K562 (cell line): ENCODE measurements at regions not wholly inside any gene's neighbourhood (a gene's known extent, or its start where the extent isn't known, plus 50 kb on each side); places are given as distances from the start of the nearest gene placed in this dataset.

Source experiments
- ATAC-seq: fragments of 200-7000 bp; cut with Tn5 transposase; 3 replicates; pipeline ENCODE4 v1.9.1; 2020; ENCODE audit warnings: moderate library complexity
- BruUV-seq: library from RNA; stranded (reverse); fragments of 400-500 nt; replicated peaks from 2 replicates; lab custom pipeline; 2021; lab: Mats Ljungman, UMichigan
- CTCF ChIA-PET: fragments of 300-600 bp; formaldehyde crosslinking; extraction: SDS; loops from one replicate; lab custom pipeline; 2021; ENCODE audit warnings: low intra/inter-chr PET ratio; lab: Yijun Ruan, JAX
- POLR2A ChIA-PET: fragments of 300-600, 350-650 bp; sonication (Branson Sonifier 250); formaldehyde crosslinking; extraction: SDS; loops from one replicate; lab custom pipeline; 2021; ENCODE audit warnings: antibody characterized with exemption, inconsistent platforms; lab: Yijun Ruan, JAX
- DNase-seq, 4 experiments: peaks; one replicate each; pipeline versions ENCODE4 v3.0.0 to v3.0.0-alpha.2; 2011 to 2018; ENCODE audit warnings: low spot score in 3 of 4, mixed read lengths in 3 of 4; ENCODE audit errors: extremely low read depth in 1 of 4
- FAIRE-seq: peaks from 2 replicates; lab custom pipeline; 2011; peaks lifted over from hg19 to GRCh38; lab: Jason Lieb, UNC
- H2AFZ ChIP-seq: 2 replicates; pipeline ENCODE4 v1.6.0; 2011; ENCODE audit warnings: low read depth, low read length, control low read depth, inconsistent platforms
- H3K27ac ChIP-seq: fragments of 200-600 bp; 3 replicates; pipeline ENCODE4 v1.8.0; 2011; ENCODE audit warnings: low read depth, mild to moderate bottlenecking, control low read depth, inconsistent platforms, low read length, moderate library complexity, mixed read lengths; ENCODE audit errors: extremely low read depth
- H3K27me3 ChIP-seq, 2 experiments: fragments of 300-600 bp in 1 of 2; 2 replicates in 1 of 2; 3 replicates in 1 of 2; pipeline versions ENCODE4 v1.6.0 to v1.8.0; 2011; ENCODE audit warnings: inconsistent platforms in 2 of 2, low read length in 2 of 2, mild to moderate bottlenecking in 1 of 2, mixed read lengths in 1 of 2, moderate library complexity in 1 of 2; ENCODE audit not compliant: control insufficient read depth in 2 of 2, insufficient read depth in 2 of 2
- H3K36me3 ChIP-seq: fragments of 300-600 bp; 3 replicates; pipeline ENCODE4 v1.8.0; 2011; ENCODE audit warnings: mild to moderate bottlenecking, low read length, inconsistent platforms; ENCODE audit not compliant: control insufficient read depth, insufficient read depth
- H3K4me1 ChIP-seq, 2 experiments: fragments of 200-600 bp in 1 of 2; replicated peaks in 1 of 2; 2 replicates in 1 of 2; 3 replicates in 1 of 2; pipeline versions ENCODE4 v1.5.1 to v1.8.0; 2011; ENCODE audit warnings: inconsistent platforms in 2 of 2, low read length in 2 of 2, mild to moderate bottlenecking in 1 of 2, mixed read lengths in 1 of 2, moderate library complexity in 1 of 2; ENCODE audit not compliant: control insufficient read depth in 2 of 2, insufficient read depth in 2 of 2
- H3K4me2 ChIP-seq: 2 replicates; pipeline ENCODE4 v1.6.1; 2011; ENCODE audit warnings: low read length, control low read depth, inconsistent platforms, mixed read lengths; ENCODE audit not compliant: insufficient read depth
- H3K4me3 ChIP-seq: fragments of 200-600 bp; sonication (generic), shearing (Covaris generic); 2 replicates; pipeline ENCODE4 v1.5.1; 2016; ENCODE audit warnings: control low read depth, inconsistent platforms
- H3K79me2 ChIP-seq: fragments of 200-600 bp; 3 replicates; pipeline ENCODE4 v1.8.0; 2011; ENCODE audit warnings: low read length, inconsistent platforms; ENCODE audit not compliant: control insufficient read depth, insufficient read depth
- H3K9ac ChIP-seq, 2 experiments: 2 replicates each; pipeline versions ENCODE4 v1.6.0 to v1.6.1; 2011; ENCODE audit warnings: low read depth in 2 of 2, low read length in 2 of 2, control low read depth in 1 of 2, inconsistent platforms in 1 of 2, mild to moderate bottlenecking in 1 of 2, mixed read lengths in 1 of 2; ENCODE audit not compliant: insufficient read depth in 1 of 2
- H3K9me1 ChIP-seq: one replicate; pipeline ENCODE4 v1.6.0; 2011; ENCODE audit warnings: inconsistent platforms, mild to moderate bottlenecking, low read length, moderate library complexity; ENCODE audit not compliant: control insufficient read depth, insufficient read depth
- H3K9me3 ChIP-seq: replicated peaks from 2 replicates; pipeline ENCODE4 v1.5.1; 2011; ENCODE audit warnings: low read depth, low read length, inconsistent platforms; ENCODE audit not compliant: control insufficient read depth, insufficient read depth
- H4K20me1 ChIP-seq: replicated peaks from 2 replicates; pipeline ENCODE4 v1.6.1; 2011; ENCODE audit warnings: low read length, inconsistent platforms, mixed read lengths; ENCODE audit not compliant: control insufficient read depth, insufficient read depth
- BACH1 ChIP-seq: fragments of 200-800 bp; sonication (Bioruptor generic); IDR thresholded peaks from 2 replicates; pipeline ENCODE4 v1.6.1; 2016; ENCODE audit warnings: missing genetic modification characterization, missing compliant biosample characterization
- DNMT1 ChIP-seq: fragments of 450-650 bp; IDR thresholded peaks from 2 replicates; pipeline ENCODE4 v1.6.1; 2016; ENCODE audit warnings: antibody characterized with exemption, mild to moderate bottlenecking
- EWSR1 ChIP-seq: fragments of 450-650 bp; IDR thresholded peaks from 2 replicates; pipeline ENCODE4 v1.6.1; 2018; ENCODE audit warnings: borderline replicate concordance, mild to moderate bottlenecking, low read depth, moderate library complexity; ENCODE audit not compliant: partially characterized antibody
- FOXA3 ChIP-seq, 2 experiments: fragments of 450-650 bp in 1 of 2; sonication (generic) in 1 of 2; formaldehyde crosslinking; IDR thresholded peaks in 1 of 2; conservative IDR thresholded peaks in 1 of 2; 2 replicates each; pipeline versions ENCODE4 v1.4.0 to v1.8.0; 2020 to 2022; ENCODE audit warnings: mild to moderate bottlenecking in 2 of 2, missing genetic modification reagents in 1 of 2
- HEY1 ChIP-seq: fragments of 250-450 bp; sonication (Bioruptor Pico); IDR thresholded peaks from 2 replicates; pipeline ENCODE4 v1.5.0; 2020; ENCODE audit warnings: mild to moderate bottlenecking, moderate library complexity, borderline replicate concordance
- HMGN3 ChIP-seq: IDR thresholded peaks from 2 replicates; pipeline ENCODE4 v1.6.1; 2011; ENCODE audit warnings: borderline replicate concordance, low read depth, mild to moderate bottlenecking, mixed read lengths, low read length; ENCODE audit not compliant: insufficient read length; ENCODE audit errors: extremely low read depth
- KDM2B ChIP-seq: fragments of 250-450 bp; sonication (Bioruptor Pico); IDR thresholded peaks from 2 replicates; pipeline ENCODE4 v1.8.0; 2021; ENCODE audit warnings: mild to moderate bottlenecking, moderate library complexity
- MAZ ChIP-seq, 2 experiments: fragments of 450-650 bp in 1 of 2; sonication (generic) in 1 of 2; formaldehyde crosslinking; IDR thresholded peaks in 1 of 2; conservative IDR thresholded peaks in 1 of 2; 2 replicates each; pipeline versions ENCODE4 v1.4.0 to v1.5.0; 2020; ENCODE audit warnings: mild to moderate bottlenecking in 1 of 2, missing genetic modification reagents in 1 of 2
- PRMT5 ChIP-seq: sonication (generic); formaldehyde crosslinking; IDR thresholded peaks from 2 replicates; pipeline ENCODE4 v1.5.0; 2020; ENCODE audit warnings: missing genetic modification reagents
- RBBP5 ChIP-seq: fragments of 200-600 bp; sonication (generic); IDR thresholded peaks from 2 replicates; pipeline ENCODE4 v1.6.1; 2012; ENCODE audit warnings: borderline replicate concordance, mild to moderate bottlenecking, low read length, control low read depth, inconsistent platforms; ENCODE audit not compliant: insufficient read depth, poor library complexity, severe bottlenecking
- SMARCA5 ChIP-seq: fragments of 450-650 bp; IDR thresholded peaks from 2 replicates; pipeline ENCODE4 v1.6.1; 2016
- SMARCE1 ChIP-seq: fragments of 450-650 bp; IDR thresholded peaks from 2 replicates; pipeline ENCODE4 v1.7.1; 2016; ENCODE audit warnings: mild to moderate bottlenecking
- ZNF224 ChIP-seq: sonication (generic); formaldehyde crosslinking; IDR thresholded peaks from 2 replicates; pipeline ENCODE4 v1.8.0; 2022; ENCODE audit warnings: mild to moderate bottlenecking, missing genetic modification reagents
- WGBS: fragments of 100-300 bp; shearing (Covaris generic); methylation state at CpG from one replicate; pipeline ENCODE4 v1.1.6; 2016; ENCODE audit warnings: low coverage, mixed read lengths; ENCODE audit not compliant: insufficient coverage; ENCODE audit errors: missing lambda C conversion rate; 5-methylcytosine and 5-hydroxymethylcytosine counted together
- in situ Hi-C: fragments of 300-500 bp; cut with MboI; formaldehyde crosslinking; loops from 4 replicates; pipeline ENCODE4 v1.15.0; 2018; ENCODE audit warnings: inconsistent platforms, mixed read lengths
- intact Hi-C: fragments of 100-400 bp; cut with micrococcal nuclease; formaldehyde crosslinking; loops from 2 replicates; pipeline ENCODE4 v1.14.2; 2022
- TF ChIP-seq, protein P1 (sequence below): IDR thresholded peaks from 3 replicates; pipeline ENCODE4 v1.6.1; 2011; ENCODE audit warnings: borderline replicate concordance, mild to moderate bottlenecking, moderate library complexity; ENCODE audit not compliant: insufficient read length; ENCODE audit errors: extremely low read depth

GRCh38 chr3:74129611-74130010 is 484.8 kb downstream of the CNTN3 start:
- H3K4me1 ChIP-seq: no peaks in the 10 kb centered on the region
- H3K36me3 ChIP-seq: no peaks in the 10 kb centered on the region
- no peaks in the 10 kb centered on the region for H3K9me1 ChIP-seq
- H3K4me3 ChIP-seq: no peak overlapping the region
- POLR2A ChIA-PET: no interaction called here
- no peak for TF ChIP-seq BACH1 (tag)
- no peak for TF ChIP-seq EWSR1
- TF ChIP-seq SMARCA5: no peak
- no peak for TF ChIP-seq PRMT5 (CRISPR knock-in tag)
- TF ChIP-seq HMGN3: no peak
- TF ChIP-seq FOXA3 (CRISPR knock-in tag; conservative IDR thresholded peaks at IDR 0.05 in 1 of 2, IDR thresholded peaks at IDR 0.05 in 1 of 2): no peak
- no peak for TF ChIP-seq KDM2B (CRISPR knock-in tag)
- TF ChIP-seq DNMT1: no peak
- TF ChIP-seq ZNF224: no peak
- TF ChIP-seq HEY1: no peak
- TF ChIP-seq MAZ (CRISPR knock-in tag; conservative IDR thresholded peaks at IDR 0.05 in 1 of 2, IDR thresholded peaks at IDR 0.05 in 1 of 2): no peak
- no peak for TF ChIP-seq SMARCE1
- TF ChIP-seq RBBP5: no peak
- TF ChIP-seq, protein P1, sequence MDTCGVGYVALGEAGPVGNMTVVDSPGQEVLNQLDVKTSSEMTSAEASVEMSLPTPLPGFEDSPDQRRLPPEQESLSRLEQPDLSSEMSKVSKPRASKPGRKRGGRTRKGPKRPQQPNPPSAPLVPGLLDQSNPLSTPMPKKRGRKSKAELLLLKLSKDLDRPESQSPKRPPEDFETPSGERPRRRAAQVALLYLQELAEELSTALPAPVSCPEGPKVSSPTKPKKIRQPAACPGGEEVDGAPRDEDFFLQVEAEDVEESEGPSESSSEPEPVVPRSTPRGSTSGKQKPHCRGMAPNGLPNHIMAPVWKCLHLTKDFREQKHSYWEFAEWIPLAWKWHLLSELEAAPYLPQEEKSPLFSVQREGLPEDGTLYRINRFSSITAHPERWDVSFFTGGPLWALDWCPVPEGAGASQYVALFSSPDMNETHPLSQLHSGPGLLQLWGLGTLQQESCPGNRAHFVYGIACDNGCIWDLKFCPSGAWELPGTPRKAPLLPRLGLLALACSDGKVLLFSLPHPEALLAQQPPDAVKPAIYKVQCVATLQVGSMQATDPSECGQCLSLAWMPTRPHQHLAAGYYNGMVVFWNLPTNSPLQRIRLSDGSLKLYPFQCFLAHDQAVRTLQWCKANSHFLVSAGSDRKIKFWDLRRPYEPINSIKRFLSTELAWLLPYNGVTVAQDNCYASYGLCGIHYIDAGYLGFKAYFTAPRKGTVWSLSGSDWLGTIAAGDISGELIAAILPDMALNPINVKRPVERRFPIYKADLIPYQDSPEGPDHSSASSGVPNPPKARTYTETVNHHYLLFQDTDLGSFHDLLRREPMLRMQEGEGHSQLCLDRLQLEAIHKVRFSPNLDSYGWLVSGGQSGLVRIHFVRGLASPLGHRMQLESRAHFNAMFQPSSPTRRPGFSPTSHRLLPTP: no peak
- no peaks in the 10 kb centered on the region for H3K79me2 ChIP-seq
- H3K27me3 ChIP-seq: no peaks in the 10 kb centered on the region
- DNase-seq: no peak
- H3K4me2 ChIP-seq: no peak overlapping the region
- H3K9me3 ChIP-seq: no peaks in the 10 kb centered on the region
- CTCF ChIA-PET: no interaction called here
- no peak for ATAC-seq
- no TSS peak for BruUV-seq
- no peak overlapping the region for H3K27ac ChIP-seq
- 0% methylated on average over 2 of the region's 2 CpGs for WGBS
- no peak overlapping the region for H2AFZ ChIP-seq
- no peaks in the 10 kb centered on the region for H4K20me1 ChIP-seq
- in situ Hi-C loops: no loop called here
- intact Hi-C loops: no loop called here
- H3K9ac ChIP-seq: no peak overlapping the region
- FAIRE-seq: no peak
